PC-9 (cell line): ENCODE measurements at regions not wholly inside any gene's neighbourhood (a gene's known extent, or its start where the extent isn't known, plus 50 kb on each side); places are given as distances from the start of the nearest gene placed in this dataset.

Source experiments
- EZH2 ChIP-seq: fragments of 200-600 bp; sonication (generic); IDR thresholded peaks from 2 replicates; pipeline ENCODE4 v1.8.0; 2017; ENCODE audit warnings: antibody characterized with exemption, low read depth
- TF ChIP-seq, protein P1 (sequence below): fragments of 200-600 bp; sonication (generic); conservative IDR thresholded peaks from 2 replicates; pipeline ENCODE4 v1.6.1; 2017; ENCODE audit warnings: mixed run types, antibody characterized with exemption, mild to moderate bottlenecking, moderate library complexity

DNA sequence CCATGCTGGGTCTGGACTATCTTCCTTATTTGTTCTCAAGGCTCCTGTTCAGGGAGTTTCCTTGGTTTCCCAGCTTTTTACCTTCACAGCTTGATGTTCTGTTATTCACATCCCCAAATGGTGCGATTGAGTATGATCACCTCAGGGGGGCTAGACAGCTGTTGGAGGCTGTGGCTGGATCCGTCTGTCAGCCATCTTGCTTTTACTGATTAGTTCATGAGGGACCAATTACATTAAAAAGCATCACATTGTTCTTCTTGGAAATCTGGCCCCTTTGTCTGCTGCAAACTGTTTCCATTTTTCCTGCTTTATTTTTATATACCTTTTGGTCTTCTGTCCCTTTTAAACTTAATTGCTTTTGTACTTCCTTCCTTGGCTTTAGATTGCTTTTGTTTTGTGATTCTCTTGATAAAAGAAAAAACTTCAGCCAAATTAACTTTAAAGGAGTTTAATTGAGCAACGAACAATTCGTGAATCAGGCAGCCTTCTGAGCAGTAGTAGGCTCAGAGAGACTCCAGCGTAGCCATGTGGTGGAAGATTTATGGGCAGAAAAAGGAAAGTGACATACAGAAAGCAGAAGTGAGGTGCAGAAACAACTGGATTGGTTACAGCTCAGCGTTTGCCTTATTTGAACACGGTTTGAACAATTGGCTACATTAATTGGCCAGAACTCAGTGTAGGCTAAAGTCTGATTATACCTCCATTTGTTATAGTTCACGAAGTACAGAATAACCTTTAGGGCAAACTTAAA is 208.7 kb downstream of the AEBP2 start:
- TF ChIP-seq, protein P1, sequence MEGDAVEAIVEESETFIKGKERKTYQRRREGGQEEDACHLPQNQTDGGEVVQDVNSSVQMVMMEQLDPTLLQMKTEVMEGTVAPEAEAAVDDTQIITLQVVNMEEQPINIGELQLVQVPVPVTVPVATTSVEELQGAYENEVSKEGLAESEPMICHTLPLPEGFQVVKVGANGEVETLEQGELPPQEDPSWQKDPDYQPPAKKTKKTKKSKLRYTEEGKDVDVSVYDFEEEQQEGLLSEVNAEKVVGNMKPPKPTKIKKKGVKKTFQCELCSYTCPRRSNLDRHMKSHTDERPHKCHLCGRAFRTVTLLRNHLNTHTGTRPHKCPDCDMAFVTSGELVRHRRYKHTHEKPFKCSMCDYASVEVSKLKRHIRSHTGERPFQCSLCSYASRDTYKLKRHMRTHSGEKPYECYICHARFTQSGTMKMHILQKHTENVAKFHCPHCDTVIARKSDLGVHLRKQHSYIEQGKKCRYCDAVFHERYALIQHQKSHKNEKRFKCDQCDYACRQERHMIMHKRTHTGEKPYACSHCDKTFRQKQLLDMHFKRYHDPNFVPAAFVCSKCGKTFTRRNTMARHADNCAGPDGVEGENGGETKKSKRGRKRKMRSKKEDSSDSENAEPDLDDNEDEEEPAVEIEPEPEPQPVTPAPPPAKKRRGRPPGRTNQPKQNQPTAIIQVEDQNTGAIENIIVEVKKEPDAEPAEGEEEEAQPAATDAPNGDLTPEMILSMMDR, result no peak
- TF ChIP-seq EZH2, result no peak
